ENCODE measurements at regions not wholly inside any gene's neighbourhood (a gene's known extent, or its start where the extent isn't known, plus 50 kb on each side); places are given as distances from the start of the nearest gene placed in this dataset.

DNA sequence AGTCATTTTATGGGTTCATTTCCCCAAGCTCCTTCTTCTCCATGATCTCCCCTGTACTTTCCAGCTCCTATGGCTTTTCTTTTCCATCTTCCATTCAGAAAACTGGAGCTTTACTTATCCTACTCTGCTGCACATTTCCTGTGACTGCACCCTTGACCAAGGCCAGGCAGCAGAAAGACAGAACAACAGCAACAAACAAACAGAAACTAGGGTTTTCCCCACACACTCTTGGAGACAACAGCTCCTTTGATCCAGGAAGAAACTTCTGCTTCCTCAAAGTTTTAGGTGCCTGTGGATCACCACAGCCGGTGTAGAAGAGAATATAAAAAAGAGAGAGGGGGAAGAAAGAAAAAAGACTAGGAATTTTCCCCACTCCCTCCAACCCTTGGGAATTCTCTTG is 342.3 kb upstream of the CFAP20DC start:
- H3F3A ChIP-seq (ENCODE audit: insufficient read depth, low read length, poor library complexity, severe bottlenecking), result no peaks in the 10 kb centered on the region
- no peak overlapping the region for H3K27ac ChIP-seq (ENCODE audit: low read length)
- H3K79me2 ChIP-seq (replicated peaks; ENCODE audit: insufficient read depth, low read length), result no peaks in the 10 kb centered on the region
- no peaks in the 10 kb centered on the region for H3K36me3 ChIP-seq (ENCODE audit: insufficient read depth, low read length)
- H3K27me3 ChIP-seq (ENCODE audit: insufficient read depth, low read depth, low read length), result no peaks in the 10 kb centered on the region
- H3K9me3 ChIP-seq (ENCODE audit: low read length), result no peaks in the 10 kb centered on the region
- no peak overlapping the region for H3K4me2 ChIP-seq (ENCODE audit: low read length)
- no peak overlapping the region for H3K4me3 ChIP-seq (ENCODE audit: low read length)
- H3K9ac ChIP-seq (ENCODE audit: low read length), result no peak overlapping the region
- H4K20me1 ChIP-seq (ENCODE audit: insufficient read depth), result no peaks in the 10 kb centered on the region
- H2AFZ ChIP-seq (ENCODE audit: low read depth, low read length), result no peak overlapping the region
- TF ChIP-seq MXI1 (conservative IDR thresholded peaks at IDR 0.05; ENCODE audit: poor library complexity, severe bottlenecking) (no peak), EZH2 (IDR thresholded peaks at IDR 0.05; ENCODE audit: borderline replicate concordance, insufficient read depth, low read length, poor library complexity, severe bottlenecking) (no peak), EP300 (conservative IDR thresholded peaks at IDR 0.05; ENCODE audit: poor library complexity, severe bottlenecking) (no peak), TAF1 (IDR thresholded peaks at IDR 0.05; ENCODE audit: low read depth) (no peak), SMC3 (conservative IDR thresholded peaks at IDR 0.05; ENCODE audit: poor library complexity) (no peak), POLR2AphosphoS5 (IDR thresholded peaks at IDR 0.05) (no peak)
- TF ChIP-seq, protein P1, sequence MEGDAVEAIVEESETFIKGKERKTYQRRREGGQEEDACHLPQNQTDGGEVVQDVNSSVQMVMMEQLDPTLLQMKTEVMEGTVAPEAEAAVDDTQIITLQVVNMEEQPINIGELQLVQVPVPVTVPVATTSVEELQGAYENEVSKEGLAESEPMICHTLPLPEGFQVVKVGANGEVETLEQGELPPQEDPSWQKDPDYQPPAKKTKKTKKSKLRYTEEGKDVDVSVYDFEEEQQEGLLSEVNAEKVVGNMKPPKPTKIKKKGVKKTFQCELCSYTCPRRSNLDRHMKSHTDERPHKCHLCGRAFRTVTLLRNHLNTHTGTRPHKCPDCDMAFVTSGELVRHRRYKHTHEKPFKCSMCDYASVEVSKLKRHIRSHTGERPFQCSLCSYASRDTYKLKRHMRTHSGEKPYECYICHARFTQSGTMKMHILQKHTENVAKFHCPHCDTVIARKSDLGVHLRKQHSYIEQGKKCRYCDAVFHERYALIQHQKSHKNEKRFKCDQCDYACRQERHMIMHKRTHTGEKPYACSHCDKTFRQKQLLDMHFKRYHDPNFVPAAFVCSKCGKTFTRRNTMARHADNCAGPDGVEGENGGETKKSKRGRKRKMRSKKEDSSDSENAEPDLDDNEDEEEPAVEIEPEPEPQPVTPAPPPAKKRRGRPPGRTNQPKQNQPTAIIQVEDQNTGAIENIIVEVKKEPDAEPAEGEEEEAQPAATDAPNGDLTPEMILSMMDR (IDR thresholded peaks at IDR 0.05; ENCODE audit: poor library complexity, severe bottlenecking), result no peak
- TF ChIP-seq, protein P2, sequence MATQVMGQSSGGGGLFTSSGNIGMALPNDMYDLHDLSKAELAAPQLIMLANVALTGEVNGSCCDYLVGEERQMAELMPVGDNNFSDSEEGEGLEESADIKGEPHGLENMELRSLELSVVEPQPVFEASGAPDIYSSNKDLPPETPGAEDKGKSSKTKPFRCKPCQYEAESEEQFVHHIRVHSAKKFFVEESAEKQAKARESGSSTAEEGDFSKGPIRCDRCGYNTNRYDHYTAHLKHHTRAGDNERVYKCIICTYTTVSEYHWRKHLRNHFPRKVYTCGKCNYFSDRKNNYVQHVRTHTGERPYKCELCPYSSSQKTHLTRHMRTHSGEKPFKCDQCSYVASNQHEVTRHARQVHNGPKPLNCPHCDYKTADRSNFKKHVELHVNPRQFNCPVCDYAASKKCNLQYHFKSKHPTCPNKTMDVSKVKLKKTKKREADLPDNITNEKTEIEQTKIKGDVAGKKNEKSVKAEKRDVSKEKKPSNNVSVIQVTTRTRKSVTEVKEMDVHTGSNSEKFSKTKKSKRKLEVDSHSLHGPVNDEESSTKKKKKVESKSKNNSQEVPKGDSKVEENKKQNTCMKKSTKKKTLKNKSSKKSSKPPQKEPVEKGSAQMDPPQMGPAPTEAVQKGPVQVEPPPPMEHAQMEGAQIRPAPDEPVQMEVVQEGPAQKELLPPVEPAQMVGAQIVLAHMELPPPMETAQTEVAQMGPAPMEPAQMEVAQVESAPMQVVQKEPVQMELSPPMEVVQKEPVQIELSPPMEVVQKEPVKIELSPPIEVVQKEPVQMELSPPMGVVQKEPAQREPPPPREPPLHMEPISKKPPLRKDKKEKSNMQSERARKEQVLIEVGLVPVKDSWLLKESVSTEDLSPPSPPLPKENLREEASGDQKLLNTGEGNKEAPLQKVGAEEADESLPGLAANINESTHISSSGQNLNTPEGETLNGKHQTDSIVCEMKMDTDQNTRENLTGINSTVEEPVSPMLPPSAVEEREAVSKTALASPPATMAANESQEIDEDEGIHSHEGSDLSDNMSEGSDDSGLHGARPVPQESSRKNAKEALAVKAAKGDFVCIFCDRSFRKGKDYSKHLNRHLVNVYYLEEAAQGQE (IDR thresholded peaks at IDR 0.05; ENCODE audit: borderline replicate concordance), result no peak
- no peaks in the 10 kb centered on the region for H3K9me2 ChIP-seq (ENCODE audit: insufficient read depth, low read length)

DNA sequence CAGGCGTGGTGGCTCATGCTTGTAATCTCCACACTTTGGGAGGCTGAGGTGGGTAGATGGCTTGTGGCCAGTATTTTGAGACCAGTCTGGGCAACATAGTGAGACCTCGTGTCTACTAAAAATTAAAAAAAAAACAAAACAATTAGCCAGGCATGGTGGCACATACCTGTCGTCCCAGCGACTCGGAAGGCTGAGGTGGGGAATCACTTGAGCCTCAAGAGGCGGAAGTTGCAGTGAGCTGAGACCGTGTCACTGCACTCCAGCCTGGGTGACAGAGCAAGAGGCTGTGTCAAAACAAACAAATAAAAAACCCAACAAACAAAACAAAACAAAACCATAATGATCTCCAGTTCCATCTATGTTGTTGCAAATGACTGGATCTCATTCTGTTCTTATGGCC is 341.3 kb upstream of the CFAP20DC start:
- TF ChIP-seq SMC3 (conservative IDR thresholded peaks at IDR 0.05; ENCODE audit: poor library complexity) (no peak), POLR2AphosphoS5 (IDR thresholded peaks at IDR 0.05) (no peak), RAD21 (conservative IDR thresholded peaks at IDR 0.05) (no peak), EZH2 (IDR thresholded peaks at IDR 0.05; ENCODE audit: borderline replicate concordance, insufficient read depth, low read length, poor library complexity, severe bottlenecking) (no peak), MXI1 (conservative IDR thresholded peaks at IDR 0.05; ENCODE audit: poor library complexity, severe bottlenecking) (no peak), EP300 (conservative IDR thresholded peaks at IDR 0.05; ENCODE audit: poor library complexity, severe bottlenecking) (no peak)
- TF ChIP-seq, protein P2 (IDR thresholded peaks at IDR 0.05; ENCODE audit: borderline replicate concordance), result no peak
- Histone ChIP-seq H4K20me1 (ENCODE audit: insufficient read depth) (no peaks in the 10 kb centered on the region), H3K36me3 (ENCODE audit: insufficient read depth, low read length) (no peaks in the 10 kb centered on the region), H3K9ac (ENCODE audit: low read length) (no peak overlapping the region), H3K9me2 (ENCODE audit: insufficient read depth, low read length) (no peaks in the 10 kb centered on the region), H3K27me3 (ENCODE audit: insufficient read depth, low read depth, low read length) (no peaks in the 10 kb centered on the region), H3K79me2 (replicated peaks; ENCODE audit: insufficient read depth, low read length) (no peaks in the 10 kb centered on the region), H3F3A (ENCODE audit: insufficient read depth, low read length, poor library complexity, severe bottlenecking) (no peaks in the 10 kb centered on the region), H3K27ac (ENCODE audit: low read length) (no peak overlapping the region), H3K9me3 (ENCODE audit: low read length) (no peaks in the 10 kb centered on the region), H3K4me3 (ENCODE audit: low read length) (no peak overlapping the region), H3K4me2 (ENCODE audit: low read length) (no peak overlapping the region), H2AFZ (ENCODE audit: low read depth, low read length) (no peak overlapping the region)

Data from neural cell (in vitro differentiated cells).